ENCODE measurements at regions not wholly inside any gene's neighbourhood (a gene's known extent, or its start where the extent isn't known, plus 50 kb on each side); places are given as distances from the start of the nearest gene placed in this dataset.

DNA sequence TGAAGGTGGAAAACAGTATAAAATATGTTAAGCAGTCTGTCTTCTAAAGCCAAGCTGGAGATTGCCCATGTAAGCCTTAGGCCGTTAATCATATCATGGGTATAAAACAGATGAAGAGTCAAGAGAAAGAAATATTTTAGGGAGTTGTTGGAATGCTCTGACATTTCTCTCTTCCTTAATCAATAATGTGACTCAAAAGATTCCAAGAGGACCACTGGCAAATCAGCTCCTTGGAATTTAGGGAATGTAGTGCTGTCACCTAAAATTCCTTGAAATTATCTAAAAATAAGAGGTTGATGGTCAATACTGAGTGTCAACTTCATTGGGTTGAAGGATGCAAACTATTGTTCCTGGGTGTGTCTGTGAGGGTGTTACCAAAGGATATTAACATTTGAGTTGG, 525.9 kb downstream of the KCNA4 start:
- 3% methylated on average over 1 of the region's 1 CpG for WGBS (ENCODE audit: low lambda C conversion rate)
- Histone ChIP-seq H2AFZ (ENCODE audit: low read depth) (no peak overlapping the region), H3K79me2 (ENCODE audit: insufficient read depth) (no peaks in the 10 kb centered on the region), H3K9ac (no peak overlapping the region), H3K27me3 (ENCODE audit: insufficient read depth) (no peaks in the 10 kb centered on the region), H4K20me1 (ENCODE audit: insufficient read depth) (no peaks in the 10 kb centered on the region), H3K4me2 (no peak overlapping the region), H3K9me3 (no peaks in the 10 kb centered on the region), H3K36me3 (replicated peaks in 1 of 2; ENCODE audit: control insufficient read depth in 1 of 2, insufficient read depth in 2 of 2, low read length in 1 of 2) (no peaks in the 10 kb centered on the region), H3K4me3 (ENCODE audit: low read depth in 2 of 2, low read length in 1 of 2) (no peak overlapping the region), H3F3A (replicated peaks; ENCODE audit: insufficient read depth) (no peaks in the 10 kb centered on the region), H3K27ac (ENCODE audit: low read depth in 2 of 2, low read length in 1 of 2) (no peak overlapping the region), H3K9me2 (no peaks in the 10 kb centered on the region), H3K4me1 (ENCODE audit: control insufficient read depth in 1 of 2, insufficient read depth in 2 of 2, low read depth in 1 of 2, low read length in 1 of 2) (no peaks in the 10 kb centered on the region; a peak in 1 of 4 replicates)
- POLR2A ChIA-PET: no interaction called here
- CTCF ChIA-PET: no interaction called here
- TF ChIP-seq, protein P1, sequence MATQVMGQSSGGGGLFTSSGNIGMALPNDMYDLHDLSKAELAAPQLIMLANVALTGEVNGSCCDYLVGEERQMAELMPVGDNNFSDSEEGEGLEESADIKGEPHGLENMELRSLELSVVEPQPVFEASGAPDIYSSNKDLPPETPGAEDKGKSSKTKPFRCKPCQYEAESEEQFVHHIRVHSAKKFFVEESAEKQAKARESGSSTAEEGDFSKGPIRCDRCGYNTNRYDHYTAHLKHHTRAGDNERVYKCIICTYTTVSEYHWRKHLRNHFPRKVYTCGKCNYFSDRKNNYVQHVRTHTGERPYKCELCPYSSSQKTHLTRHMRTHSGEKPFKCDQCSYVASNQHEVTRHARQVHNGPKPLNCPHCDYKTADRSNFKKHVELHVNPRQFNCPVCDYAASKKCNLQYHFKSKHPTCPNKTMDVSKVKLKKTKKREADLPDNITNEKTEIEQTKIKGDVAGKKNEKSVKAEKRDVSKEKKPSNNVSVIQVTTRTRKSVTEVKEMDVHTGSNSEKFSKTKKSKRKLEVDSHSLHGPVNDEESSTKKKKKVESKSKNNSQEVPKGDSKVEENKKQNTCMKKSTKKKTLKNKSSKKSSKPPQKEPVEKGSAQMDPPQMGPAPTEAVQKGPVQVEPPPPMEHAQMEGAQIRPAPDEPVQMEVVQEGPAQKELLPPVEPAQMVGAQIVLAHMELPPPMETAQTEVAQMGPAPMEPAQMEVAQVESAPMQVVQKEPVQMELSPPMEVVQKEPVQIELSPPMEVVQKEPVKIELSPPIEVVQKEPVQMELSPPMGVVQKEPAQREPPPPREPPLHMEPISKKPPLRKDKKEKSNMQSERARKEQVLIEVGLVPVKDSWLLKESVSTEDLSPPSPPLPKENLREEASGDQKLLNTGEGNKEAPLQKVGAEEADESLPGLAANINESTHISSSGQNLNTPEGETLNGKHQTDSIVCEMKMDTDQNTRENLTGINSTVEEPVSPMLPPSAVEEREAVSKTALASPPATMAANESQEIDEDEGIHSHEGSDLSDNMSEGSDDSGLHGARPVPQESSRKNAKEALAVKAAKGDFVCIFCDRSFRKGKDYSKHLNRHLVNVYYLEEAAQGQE (IDR thresholded peaks at IDR 0.05; ENCODE audit: low read depth, low read length): no peak
- DNase-seq: no peak

DNA sequence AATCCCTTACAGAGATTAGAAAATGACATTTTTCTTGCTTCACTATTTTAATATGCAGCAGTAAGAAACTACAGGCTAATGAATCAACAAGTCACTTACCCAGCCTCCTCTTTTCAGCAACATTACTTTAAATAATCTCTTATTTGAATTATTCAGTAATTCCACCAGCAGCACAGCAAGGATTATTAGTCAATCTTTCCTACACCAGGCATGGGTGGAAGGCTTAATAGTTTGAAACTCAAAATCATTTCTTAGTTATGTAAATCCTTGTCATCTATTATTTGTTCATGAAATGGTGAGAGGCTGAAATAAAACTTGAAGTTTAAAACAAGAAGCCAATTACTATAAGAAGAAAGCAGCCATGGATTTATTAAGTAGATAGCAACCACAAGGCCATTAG, 530.5 kb downstream of the KCNA4 start:
- no peaks in the 10 kb centered on the region for H3K9me3 ChIP-seq

More for the DNA sequence above, 530.5 kb downstream of the KCNA4 start:
- H3K79me2 ChIP-seq (ENCODE audit: insufficient read depth): no peaks in the 10 kb centered on the region
- no peak overlapping the region for H3K9ac ChIP-seq
- H3K27me3 ChIP-seq (ENCODE audit: insufficient read depth): no peaks in the 10 kb centered on the region
- no peaks in the 10 kb centered on the region for H3F3A ChIP-seq (replicated peaks; ENCODE audit: insufficient read depth)
- H3K27ac ChIP-seq (ENCODE audit: low read depth in 2 of 2, low read length in 1 of 2): no peak overlapping the region
- no peaks in the 10 kb centered on the region for H3K9me2 ChIP-seq
- H2AFZ ChIP-seq (ENCODE audit: low read depth): no peak overlapping the region
- H3K4me2 ChIP-seq: no peak overlapping the region
- H3K4me3 ChIP-seq (ENCODE audit: low read depth in 2 of 2, low read length in 1 of 2): no peak overlapping the region
- TF ChIP-seq RAD21 (IDR thresholded peaks at IDR 0.05; ENCODE audit: low read length) (no peak), RFX5 (IDR thresholded peaks at IDR 0.05; ENCODE audit: low read length) (no peak), TCF12 (IDR thresholded peaks at IDR 0.05) (no peak), JUND (IDR thresholded peaks at IDR 0.05) (no peak), GATA2 (CRISPR knock-in tag; IDR thresholded peaks at IDR 0.05) (no peak), FOSL2 (IDR thresholded peaks at IDR 0.05; ENCODE audit: borderline replicate concordance, low read depth) (no peak), TEAD4 (IDR thresholded peaks at IDR 0.05; ENCODE audit: borderline replicate concordance, insufficient read depth) (no peak), NFIC (IDR thresholded peaks at IDR 0.05; ENCODE audit: borderline replicate concordance) (no peak), YY1 (IDR thresholded peaks at IDR 0.05; ENCODE audit: low read depth) (no peak), POLR2AphosphoS5 (IDR thresholded peaks at IDR 0.05; ENCODE audit: low read depth, low read length) (no peak), NRF1 (IDR thresholded peaks at IDR 0.05; ENCODE audit: low read depth, low read length) (no peak), MXI1 (IDR thresholded peaks at IDR 0.05; ENCODE audit: low read depth, low read length) (no peak), TAF1 (IDR thresholded peaks at IDR 0.05; ENCODE audit: borderline replicate concordance, low read depth, low read length) (no peak), GABPA (IDR thresholded peaks at IDR 0.05; ENCODE audit: low read depth) (no peak), ELF1 (IDR thresholded peaks at IDR 0.05) (no peak), RCOR1 (IDR thresholded peaks at IDR 0.05; ENCODE audit: low read length) (no peak), SIN3A (IDR thresholded peaks at IDR 0.05; ENCODE audit: borderline replicate concordance, low read depth, low read length) (no peak)
- TF ChIP-seq, protein P2, sequence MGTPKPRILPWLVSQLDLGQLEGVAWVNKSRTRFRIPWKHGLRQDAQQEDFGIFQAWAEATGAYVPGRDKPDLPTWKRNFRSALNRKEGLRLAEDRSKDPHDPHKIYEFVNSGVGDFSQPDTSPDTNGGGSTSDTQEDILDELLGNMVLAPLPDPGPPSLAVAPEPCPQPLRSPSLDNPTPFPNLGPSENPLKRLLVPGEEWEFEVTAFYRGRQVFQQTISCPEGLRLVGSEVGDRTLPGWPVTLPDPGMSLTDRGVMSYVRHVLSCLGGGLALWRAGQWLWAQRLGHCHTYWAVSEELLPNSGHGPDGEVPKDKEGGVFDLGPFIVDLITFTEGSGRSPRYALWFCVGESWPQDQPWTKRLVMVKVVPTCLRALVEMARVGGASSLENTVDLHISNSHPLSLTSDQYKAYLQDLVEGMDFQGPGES (IDR thresholded peaks at IDR 0.05; ENCODE audit: low read depth, low read length): no peak
- TF ChIP-seq, protein P3, sequence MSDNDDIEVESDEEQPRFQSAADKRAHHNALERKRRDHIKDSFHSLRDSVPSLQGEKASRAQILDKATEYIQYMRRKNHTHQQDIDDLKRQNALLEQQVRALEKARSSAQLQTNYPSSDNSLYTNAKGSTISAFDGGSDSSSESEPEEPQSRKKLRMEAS (IDR thresholded peaks at IDR 0.05; ENCODE audit: low read depth): no peak
- TF ChIP-seq, protein P4, sequence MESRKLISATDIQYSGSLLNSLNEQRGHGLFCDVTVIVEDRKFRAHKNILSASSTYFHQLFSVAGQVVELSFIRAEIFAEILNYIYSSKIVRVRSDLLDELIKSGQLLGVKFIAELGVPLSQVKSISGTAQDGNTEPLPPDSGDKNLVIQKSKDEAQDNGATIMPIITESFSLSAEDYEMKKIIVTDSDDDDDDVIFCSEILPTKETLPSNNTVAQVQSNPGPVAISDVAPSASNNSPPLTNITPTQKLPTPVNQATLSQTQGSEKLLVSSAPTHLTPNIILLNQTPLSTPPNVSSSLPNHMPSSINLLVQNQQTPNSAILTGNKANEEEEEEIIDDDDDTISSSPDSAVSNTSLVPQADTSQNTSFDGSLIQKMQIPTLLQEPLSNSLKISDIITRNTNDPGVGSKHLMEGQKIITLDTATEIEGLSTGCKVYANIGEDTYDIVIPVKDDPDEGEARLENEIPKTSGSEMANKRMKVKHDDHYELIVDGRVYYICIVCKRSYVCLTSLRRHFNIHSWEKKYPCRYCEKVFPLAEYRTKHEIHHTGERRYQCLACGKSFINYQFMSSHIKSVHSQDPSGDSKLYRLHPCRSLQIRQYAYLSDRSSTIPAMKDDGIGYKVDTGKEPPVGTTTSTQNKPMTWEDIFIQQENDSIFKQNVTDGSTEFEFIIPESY (IDR thresholded peaks at IDR 0.05; ENCODE audit: borderline replicate concordance, low read depth): no peak
- ChIA-PET CTCF (interaction anchor here (1.0 kb wide), 1 partner anchor 38 kb away, joined by 3 read pairs; no protein-coding TSS in a partner anchor), POLR2A (no interaction called here)
- no peak for DNase-seq
- H3K4me1 ChIP-seq (ENCODE audit: control insufficient read depth in 1 of 2, insufficient read depth in 2 of 2, low read depth in 1 of 2, low read length in 1 of 2): no peaks in the 10 kb centered on the region; a peak in 1 of 4 replicates
- H4K20me1 ChIP-seq (ENCODE audit: insufficient read depth): no peaks in the 10 kb centered on the region
- H3K36me3 ChIP-seq (replicated peaks in 1 of 2; ENCODE audit: control insufficient read depth in 1 of 2, insufficient read depth in 2 of 2, low read length in 1 of 2): no peaks in the 10 kb centered on the region
